ENCODE measurements at regions not wholly inside any gene's neighbourhood (a gene's known extent, or its start where the extent isn't known, plus 50 kb on each side); places are given as distances from the start of the nearest gene placed in this dataset.

- no peak for DNase-seq
- intact Hi-C loops (cut with DNase I) = no loop called here
These were observed 592.7 kb upstream of the PSMD7 start for GRCh38 chr16:73703891-73704290.

DNA sequence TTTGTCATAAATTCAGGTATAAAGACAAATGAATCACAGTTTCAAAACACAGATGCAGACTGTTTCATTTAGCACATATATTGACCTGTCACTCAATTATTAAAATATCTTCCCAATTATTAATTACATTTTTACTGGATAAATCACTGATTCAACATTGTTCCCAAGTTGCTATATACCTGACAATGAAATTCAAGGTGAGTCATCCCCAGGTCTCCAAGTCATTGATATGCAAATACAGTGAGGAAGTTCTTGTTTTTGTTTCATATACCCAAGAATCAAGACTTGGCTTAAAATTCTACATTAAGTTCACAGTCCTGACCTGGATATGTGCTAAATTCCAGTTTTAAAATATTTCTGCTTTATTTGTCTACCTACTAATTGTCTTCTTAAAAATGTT, 599.3 kb upstream of the PSMD7 start:
- DNase-seq = no peak
- intact Hi-C loops (cut with DNase I) = no loop called here

DNA sequence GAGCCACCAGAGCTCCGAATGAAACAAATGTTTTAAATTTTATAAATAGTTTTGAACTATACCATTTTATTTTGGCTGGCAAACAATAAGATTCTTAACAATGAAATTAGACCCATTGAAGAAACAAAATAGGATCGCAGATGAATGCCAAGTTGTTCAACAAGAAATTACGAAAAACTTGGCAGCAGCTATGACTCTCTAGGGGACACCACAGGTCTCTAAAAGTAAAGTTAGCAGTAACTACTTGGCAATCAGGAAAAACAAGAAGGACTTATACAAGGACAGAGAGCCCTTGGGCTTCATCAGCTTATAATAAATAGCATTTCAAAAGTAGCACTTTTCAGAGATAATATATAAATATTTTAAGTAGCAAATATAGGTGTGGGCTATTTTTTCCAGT, 603.8 kb upstream of the PSMD7 start:
- intact Hi-C loops (cut with DNase I) = no loop called here
- DNase-seq = no peak

DNA sequence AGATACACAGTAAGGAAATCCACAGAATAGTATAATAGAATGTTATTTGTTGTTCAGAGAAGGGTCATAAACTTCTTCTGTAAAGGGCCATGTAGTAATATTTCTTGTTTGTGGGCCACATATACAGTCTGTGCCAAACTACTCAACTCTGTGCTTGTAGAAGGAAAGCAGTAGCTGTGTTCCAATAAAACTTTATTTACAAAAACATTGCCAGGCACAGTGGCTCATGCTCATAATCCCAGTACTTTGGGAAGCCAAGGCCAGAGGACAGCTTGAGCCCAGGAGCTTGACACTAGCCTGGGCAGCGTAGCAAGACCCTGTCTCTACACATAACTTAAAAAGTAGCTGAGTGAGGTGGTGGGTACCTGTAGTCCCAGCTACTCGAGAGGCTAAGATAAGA, 612.8 kb upstream of the PSMD7 start:
- intact Hi-C loops (cut with DNase I) = no loop called here
- no peak for DNase-seq

DNA sequence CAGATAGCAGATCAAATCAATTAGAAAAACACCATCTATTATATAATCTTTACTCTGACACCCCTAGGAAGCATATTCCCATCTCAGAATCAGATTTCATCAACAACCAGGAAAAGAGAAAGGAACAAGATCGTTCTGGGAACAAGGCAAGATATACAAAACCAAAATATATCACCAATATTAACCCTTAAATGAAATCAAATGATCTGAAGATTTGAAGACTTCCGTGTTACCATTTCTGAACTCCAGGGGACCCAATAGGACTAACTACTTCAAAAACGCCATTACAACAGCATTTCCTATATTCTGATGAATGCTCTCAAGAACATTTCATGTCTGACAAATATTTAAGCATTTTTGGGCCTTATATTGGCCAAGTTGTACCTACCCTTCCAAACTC, 624.2 kb upstream of the ZFHX3 start:
- DNase-seq = no peak
- intact Hi-C loops (cut with DNase I) = no loop called here

DNA sequence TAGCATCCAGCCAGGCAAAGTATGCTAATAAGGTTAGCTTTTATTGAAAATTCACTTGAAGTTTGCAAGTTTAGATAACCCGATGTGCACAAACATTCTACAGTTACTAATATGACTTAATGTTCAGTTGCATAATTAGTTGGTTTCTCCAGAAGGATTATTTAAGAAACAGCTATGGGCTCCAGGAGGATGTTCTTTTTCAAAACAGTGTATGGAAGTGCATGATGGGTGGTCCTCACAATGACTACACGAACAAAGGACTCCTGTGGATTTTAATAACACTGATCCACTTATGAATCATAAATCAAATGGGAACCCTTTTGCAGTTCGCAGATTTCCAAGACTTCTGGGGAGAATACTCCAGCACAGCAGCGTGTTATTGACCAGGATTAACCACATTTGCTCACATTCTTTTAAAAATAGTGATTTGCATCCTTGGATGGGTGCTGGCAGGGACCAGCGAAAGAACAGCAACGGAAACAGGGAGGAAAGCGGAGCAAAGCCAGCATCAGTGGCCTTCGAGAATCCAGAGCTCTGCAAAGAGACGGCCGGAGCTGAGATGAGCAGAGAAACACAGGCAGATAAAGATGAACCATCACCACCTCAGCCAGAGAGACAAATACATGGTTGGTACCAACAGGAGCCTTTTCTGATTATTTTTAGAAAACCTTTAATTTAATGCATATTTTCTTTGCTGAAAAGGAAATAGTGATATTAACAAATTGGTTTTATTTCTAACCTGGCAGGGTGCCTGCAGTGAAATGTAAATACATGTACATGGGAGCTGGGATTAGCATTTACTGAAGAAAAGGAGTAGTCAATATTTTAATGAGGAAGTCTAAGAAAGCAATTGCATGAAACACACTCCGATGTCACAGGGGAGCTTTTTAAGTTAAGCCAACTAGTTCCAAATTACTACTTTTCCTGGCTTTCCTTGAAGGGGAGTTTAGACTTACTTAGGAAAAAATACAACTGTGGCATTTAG, 623.2 kb upstream of the ZFHX3 start:
- DNase-seq = no peak
- intact Hi-C loops (cut with DNase I) = no loop called here

DNA sequence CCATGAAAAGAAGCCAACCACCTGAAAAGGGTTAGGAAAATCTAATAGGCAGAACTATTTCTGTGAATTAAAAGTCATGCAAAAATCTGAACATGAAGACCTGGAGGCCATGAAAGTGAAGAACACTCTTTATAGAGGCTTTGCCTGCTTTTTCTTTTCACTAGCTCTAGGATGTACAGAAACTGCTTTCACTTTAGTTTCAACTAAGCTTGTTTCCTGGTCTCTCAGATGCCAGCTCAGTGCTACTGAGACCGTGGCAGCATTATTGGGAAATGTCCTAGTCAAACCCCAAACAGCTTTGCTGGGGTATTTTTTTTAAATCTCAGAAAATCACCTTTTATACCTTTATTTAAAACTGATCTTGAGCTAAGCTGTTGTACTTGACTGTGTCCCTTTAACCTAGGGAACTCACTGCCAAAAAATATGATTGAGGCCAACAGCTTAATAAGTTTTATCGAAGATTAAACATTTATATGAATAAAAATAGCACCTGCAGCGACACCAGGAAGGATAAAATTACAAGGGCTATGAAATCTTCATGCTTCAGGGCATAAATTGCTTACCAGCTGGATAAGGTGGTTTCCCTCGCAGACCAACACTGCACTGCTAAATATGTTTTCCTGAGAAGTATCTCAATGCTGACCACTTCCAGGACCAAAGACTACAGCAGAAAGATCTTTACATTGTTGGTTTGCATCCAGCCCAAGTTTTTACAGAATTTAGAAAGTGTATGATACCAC, 621.8 kb upstream of the ZFHX3 start:
- intact Hi-C loops (cut with DNase I) = no loop called here
- DNase-seq = no peak

DNA sequence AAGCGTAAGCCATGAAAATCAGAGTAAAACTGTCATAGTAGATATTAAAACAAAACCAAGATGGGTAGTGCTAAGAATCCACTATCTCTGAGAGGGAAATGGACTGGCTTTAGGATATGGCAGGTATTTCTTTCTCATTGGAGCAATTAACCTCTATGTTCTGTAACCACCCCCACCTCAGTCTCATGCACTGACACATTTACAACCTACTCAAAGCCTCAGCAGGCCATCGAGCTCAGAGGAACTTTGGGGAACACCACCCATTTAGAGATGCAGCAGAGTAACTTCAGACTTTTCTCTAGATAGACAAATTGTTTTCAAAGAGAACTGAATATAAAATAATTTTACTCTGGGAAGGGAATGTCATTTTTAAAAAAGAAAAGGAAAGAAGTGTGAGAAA, 615.8 kb upstream of the ZFHX3 start:
- DNase-seq = no peak
- intact Hi-C loops (cut with DNase I) = no loop called here

GRCh38 chr16:73636196-73636595, 588.3 kb upstream of the ZFHX3 start:
- intact Hi-C loops (cut with DNase I) = no loop called here
- no peak for DNase-seq

- intact Hi-C loops (cut with DNase I) = no loop called here
- DNase-seq = no peak
These were observed 581.1 kb upstream of the ZFHX3 start for GRCh38 chr16:73629011-73629410.

DNA sequence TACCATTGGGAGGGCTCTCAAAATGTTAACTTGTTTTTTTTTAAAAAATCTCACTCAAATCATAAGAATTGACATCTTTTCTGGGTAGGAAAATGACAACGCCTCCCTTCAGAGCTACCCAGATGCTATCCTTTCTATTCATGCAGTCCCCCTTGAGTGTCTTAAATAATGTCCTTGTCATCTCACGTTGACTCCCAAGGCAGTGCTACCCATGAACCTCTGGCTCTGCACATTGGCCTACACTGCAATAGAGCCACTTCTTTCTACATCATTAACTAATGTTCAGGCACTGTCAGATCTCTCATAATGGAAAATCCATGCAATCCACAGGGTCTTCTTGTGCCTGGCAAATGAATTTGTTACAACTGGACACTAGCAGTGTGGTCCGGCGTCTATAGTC, 569.8 kb upstream of the ZFHX3 start:
- no peak for DNase-seq
- intact Hi-C loops (cut with DNase I) = no loop called here

DNA sequence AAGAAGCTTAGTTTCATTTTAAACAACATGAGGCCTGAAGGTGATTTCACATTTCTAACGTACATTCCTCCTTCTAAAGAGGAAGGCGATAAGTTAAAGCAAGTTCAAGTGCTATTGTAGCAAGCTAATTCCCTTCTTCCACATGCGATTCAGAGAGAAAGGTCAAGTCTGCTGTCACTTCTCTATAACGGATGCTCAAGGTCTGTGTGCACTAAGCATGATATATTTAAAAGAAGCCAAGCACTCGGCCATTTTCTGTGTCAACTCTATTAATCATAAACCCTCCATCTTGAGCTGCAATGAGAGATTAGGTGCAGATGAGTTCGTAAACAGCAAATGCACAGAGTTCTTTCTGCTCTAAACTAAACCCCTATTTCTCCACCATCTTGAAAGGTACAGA, 568.8 kb upstream of the ZFHX3 start:
- no peak for DNase-seq
- intact Hi-C loops (cut with DNase I) = no loop called here

- DNase-seq = peak in 3 of 42 donors; percentile 6 to 15 (median 11)
- intact Hi-C loops (cut with DNase I) = no loop called here
These were observed 568.3 kb upstream of the ZFHX3 start for GRCh38 chr16:73616166-73616753.

DNA sequence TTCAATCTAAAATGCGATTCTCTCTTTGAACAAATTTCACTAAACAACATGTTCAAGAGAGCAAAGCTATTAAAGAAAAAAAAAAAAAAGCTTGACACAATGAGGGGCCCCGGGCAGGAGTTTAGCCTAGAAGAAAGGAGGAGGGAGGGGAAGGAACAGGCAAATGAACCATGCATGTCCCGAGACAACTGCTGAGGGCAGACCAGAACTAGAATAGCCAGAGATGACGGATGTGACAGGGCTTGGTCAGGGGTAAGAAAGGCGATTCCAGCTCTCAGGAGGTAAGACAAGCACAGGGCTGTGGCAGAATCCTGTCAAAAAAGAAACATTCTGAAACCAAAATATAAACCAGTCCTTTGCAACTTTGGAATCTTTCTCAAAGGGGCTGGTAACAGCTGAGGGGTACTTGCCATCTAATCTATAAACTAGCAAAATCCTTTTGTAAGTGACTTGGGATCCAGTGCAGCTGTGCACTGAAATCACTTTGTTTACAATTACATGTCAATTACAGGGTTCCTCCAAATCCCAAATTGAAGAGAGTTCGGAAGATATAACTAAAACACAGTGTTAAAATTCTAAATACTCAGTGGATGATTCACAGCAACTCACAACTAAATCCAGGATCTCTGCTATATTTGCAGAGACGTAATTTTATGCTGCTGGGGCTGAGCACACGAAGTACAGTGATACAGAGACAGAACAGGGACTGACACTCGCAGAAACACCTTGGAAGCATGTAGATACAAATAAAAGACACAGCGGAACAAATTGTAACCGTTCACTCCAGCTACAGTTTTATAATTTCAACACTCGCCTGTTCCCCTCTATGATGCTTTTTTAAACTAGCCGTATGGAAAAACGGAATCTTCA, 567.4 kb upstream of the ZFHX3 start:
- peak in 3 of 42 donors; percentile 3 to 43 (median 15) for DNase-seq
- intact Hi-C loops (cut with DNase I) = no loop called here

- no peak for DNase-seq
- intact Hi-C loops (cut with DNase I) = no loop called here
These were observed 566.2 kb upstream of the ZFHX3 start for GRCh38 chr16:73614131-73614530.

- no peak for DNase-seq
- intact Hi-C loops (cut with DNase I) = no loop called here
These were observed 562.8 kb upstream of the ZFHX3 start for GRCh38 chr16:73610605-73611156.

DNA sequence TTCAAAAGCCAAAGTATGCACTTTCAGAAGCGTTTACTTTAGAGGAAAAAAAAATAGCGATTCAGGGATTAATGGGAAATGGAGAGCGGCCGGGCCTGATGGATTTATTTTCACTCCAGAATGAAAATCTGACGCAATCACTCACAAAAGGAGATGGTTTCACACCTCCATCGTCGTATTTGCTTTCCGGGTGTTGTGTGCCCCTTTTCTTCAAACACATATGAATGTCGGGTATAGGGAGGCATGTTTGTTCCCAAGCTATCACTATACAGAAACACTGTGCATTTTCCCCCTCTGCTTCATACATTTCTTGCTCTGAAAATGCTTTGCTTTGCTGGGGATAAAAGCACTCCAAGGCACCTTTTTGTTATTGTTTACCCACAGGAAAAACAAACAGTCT, 562.2 kb upstream of the ZFHX3 start:
- intact Hi-C loops (cut with DNase I) = no loop called here
- no peak for DNase-seq

DNA sequence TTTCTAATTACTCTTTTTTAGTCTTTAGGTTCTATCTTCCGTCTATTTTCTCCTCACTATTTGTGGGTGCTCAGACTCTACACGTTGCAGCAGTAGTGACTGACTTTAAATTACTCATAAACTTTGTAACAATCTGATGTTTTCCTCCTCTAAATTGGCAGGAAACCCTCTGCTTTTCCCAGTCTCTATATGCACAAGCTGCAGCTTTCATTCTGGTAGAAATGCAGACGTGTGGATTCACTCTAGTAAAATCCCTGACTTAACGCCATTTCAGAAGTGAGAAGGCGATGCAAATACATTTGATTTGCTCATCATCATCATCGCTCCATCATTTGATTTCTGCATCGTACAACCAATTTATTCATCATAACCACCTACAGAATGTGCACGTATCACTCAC, 561.0 kb upstream of the ZFHX3 start:
- DNase-seq = no peak
- intact Hi-C loops (cut with DNase I) = no loop called here

- intact Hi-C loops (cut with DNase I) = no loop called here
- DNase-seq = no peak
These were observed 557.4 kb upstream of the ZFHX3 start for GRCh38 chr16:73605309-73605708.
